WI38 (cell line): ENCODE measurements at regions not wholly inside any gene's neighbourhood (a gene's known extent, or its start where the extent isn't known, plus 50 kb on each side); places are given as distances from the start of the nearest gene placed in this dataset.

Experiments used
- H3K4me3 ChIP-seq: 2 replicates; pipeline ENCODE4 v1.5.1; 2011; ENCODE audit warnings: low read depth, mild to moderate bottlenecking, control low read depth, low read length
- CTCF ChIP-seq: IDR thresholded peaks from 2 replicates; pipeline ENCODE4 v1.5.1; 2012; ENCODE audit warnings: low read depth, mild to moderate bottlenecking, control low read depth, low read length

GRCh38 chr7:65250216-65250615 is 123.4 kb upstream of the ZNF92 start:
- no peak overlapping the region for H3K4me3 ChIP-seq
- no peak for TF ChIP-seq CTCF

- H3K4me3 ChIP-seq, result no peak overlapping the region
- TF ChIP-seq CTCF, result no peak
Measured at GRCh38 chr7:65247491-65247890, 126.2 kb upstream of the ZNF92 start.

GRCh38 chr7:65239707-65240352 is 133.8 kb upstream of the ZNF92 start:
- no peak overlapping the region for H3K4me3 ChIP-seq
- no peak for TF ChIP-seq CTCF

GRCh38 chr7:65239324-65239706 is 134.3 kb upstream of the ZNF92 start:
- no peak for TF ChIP-seq CTCF
- H3K4me3 ChIP-seq, result no peak overlapping the region

- no peak overlapping the region for H3K4me3 ChIP-seq
- TF ChIP-seq CTCF, result no peak
Measured at GRCh38 chr7:65238785-65239184, 134.9 kb upstream of the ZNF92 start.

GRCh38 chr7:65235586-65235985 is 138.1 kb upstream of the ZNF92 start:
- H3K4me3 ChIP-seq, result no peak overlapping the region
- no peak for TF ChIP-seq CTCF

GRCh38 chr7:65233409-65234034 is 140.1 kb upstream of the ZNF92 start:
- no peak overlapping the region for H3K4me3 ChIP-seq
- TF ChIP-seq CTCF, result no peak
